GM12891 (cell line): ENCODE measurements at regions not wholly inside any gene's neighbourhood (a gene's known extent, or its start where the extent isn't known, plus 50 kb on each side); places are given as distances from the start of the nearest gene placed in this dataset.

Experiments
- DNase-seq: peaks from one replicate; pipeline ENCODE4 v3.0.0; 2011; ENCODE audit warnings: low spot score; ENCODE audit not compliant: insufficient read length
- FAIRE-seq: peaks from 2 replicates; lab custom pipeline; 2011; peaks lifted over from hg19 to GRCh38; lab: Jason Lieb, UNC
- PAX5 ChIP-seq: IDR thresholded peaks from 2 replicates; pipeline ENCODE4 v1.6.1; 2011; ENCODE audit warnings: low read length, moderate library complexity, mild to moderate bottlenecking; ENCODE audit not compliant: insufficient read depth, severe bottlenecking
- POLR2A ChIP-seq: IDR thresholded peaks from 2 replicates; pipeline ENCODE4 v1.6.1; 2011; ENCODE audit warnings: low read depth, low read length, control low read depth
- POLR2AphosphoS5 ChIP-seq: IDR thresholded peaks from 2 replicates; pipeline ENCODE4 v1.6.1; 2011; ENCODE audit warnings: low read depth, low read length, control low read depth
- POU2F2 ChIP-seq: IDR thresholded peaks from 2 replicates; pipeline ENCODE4 v1.6.1; 2011; ENCODE audit warnings: low read depth, mild to moderate bottlenecking, control low read depth, low read length, moderate library complexity
- SPI1 ChIP-seq: IDR thresholded peaks from 2 replicates; pipeline ENCODE4 v1.6.1; 2011; ENCODE audit warnings: low read depth, low read length, control low read depth
- TAF1 ChIP-seq: IDR thresholded peaks from 2 replicates; pipeline ENCODE4 v1.6.1; 2011; ENCODE audit warnings: low read depth, low read length, control low read depth

GRCh38 chr6:91509039-91509438 is 922.2 kb upstream of the MAP3K7 start:
- DNase-seq (no peak), FAIRE-seq (no peak)
- TF ChIP-seq SPI1 = no peak
- TF ChIP-seq PAX5 = no peak
- TF ChIP-seq POLR2A = no peak
- no peak for TF ChIP-seq POLR2AphosphoS5
- no peak for TF ChIP-seq TAF1
- TF ChIP-seq POU2F2 = no peak

GRCh38 chr6:91506509-91506908 is 919.6 kb upstream of the MAP3K7 start:
- TF ChIP-seq SPI1 (no peak), PAX5 (no peak), TAF1 (no peak), POU2F2 (no peak), POLR2AphosphoS5 (no peak), POLR2A (no peak)
- DNase-seq = no peak
- FAIRE-seq = no peak

- TF ChIP-seq SPI1 (no peak), PAX5 (no peak), TAF1 (no peak), POU2F2 (no peak), POLR2A (no peak), POLR2AphosphoS5 (no peak)
- DNase-seq = no peak
- FAIRE-seq = no peak
Observed at GRCh38 chr6:91505199-91505598, 918.3 kb upstream of the MAP3K7 start.

- no peak for DNase-seq
- no peak for TF ChIP-seq POU2F2
- TF ChIP-seq SPI1 = no peak
- no peak for TF ChIP-seq PAX5
- no peak for TF ChIP-seq TAF1
- no peak for TF ChIP-seq POLR2A
- no peak for TF ChIP-seq POLR2AphosphoS5
- FAIRE-seq = no peak
Observed at GRCh38 chr6:91501930-91502329, 915.1 kb upstream of the MAP3K7 start.

GRCh38 chr6:91500689-91501303 is 913.9 kb upstream of the MAP3K7 start:
- TF ChIP-seq POLR2A (no peak), POU2F2 (no peak)
- FAIRE-seq = no peak
- no peak for DNase-seq

- no peak for TF ChIP-seq POU2F2
- no peak for TF ChIP-seq TAF1
- FAIRE-seq (no peak), DNase-seq (no peak)
Observed at GRCh38 chr6:91498576-91498975, 911.7 kb upstream of the MAP3K7 start.

GRCh38 chr6:91497770-91498169 is 910.9 kb upstream of the MAP3K7 start:
- no peak for DNase-seq
- no peak for FAIRE-seq
- TF ChIP-seq POU2F2 = no peak
- TF ChIP-seq POLR2AphosphoS5 = no peak
- TF ChIP-seq TAF1 = no peak
- no peak for TF ChIP-seq POLR2A
- TF ChIP-seq SPI1 = no peak
- TF ChIP-seq PAX5 = no peak

GRCh38 chr6:91490671-91491301 is 903.9 kb upstream of the MAP3K7 start:
- no peak for TF ChIP-seq POLR2AphosphoS5
- TF ChIP-seq SPI1 = no peak
- TF ChIP-seq PAX5 = no peak
- TF ChIP-seq POLR2A = no peak
- TF ChIP-seq TAF1 = no peak
- TF ChIP-seq POU2F2 = no peak
- FAIRE-seq (no peak), DNase-seq (no peak)

- no peak for DNase-seq
- TF ChIP-seq TAF1 (no peak), POLR2AphosphoS5 (no peak), PAX5 (no peak), POLR2A (no peak), POU2F2 (no peak), SPI1 (no peak)
- FAIRE-seq = no peak
Observed at GRCh38 chr6:91487696-91488392, 901.0 kb upstream of the MAP3K7 start.

GRCh38 chr6:91486200-91486599 is 899.3 kb upstream of the MAP3K7 start:
- no peak for FAIRE-seq
- DNase-seq = no peak
- no peak for TF ChIP-seq PAX5
- no peak for TF ChIP-seq TAF1
- TF ChIP-seq SPI1 = no peak
- TF ChIP-seq POU2F2 = no peak
- no peak for TF ChIP-seq POLR2A
- TF ChIP-seq POLR2AphosphoS5 = no peak
